Activated T-helper 2 cell treated with anti-CD3 and anti-CD28 coated beads, Interferon-gamma antibody, Interleukin-2, Interleukin-4, amounts not matched to agents 10 μg/mL and 5 μg/mL and 100 μg/mL, durations not matched to agents 14 hours and 24 hours and 36 hours (primary cell): ENCODE measurements at regions not wholly inside any gene's neighbourhood (a gene's known extent, or its start where the extent isn't known, plus 50 kb on each side); places are given as distances from the start of the nearest gene placed in this dataset.
"Not testable (repeated sequence)": the region's sequence is repeated elsewhere in the genome, so short reads cannot be mapped to it uniquely, and the experiment has no call there.

Experiments
- DNase-seq: peaks from one replicate; pipeline ENCODE4 v3.0.0; 2021; ENCODE audit warnings: low spot score
- H3K27ac Mint-ChIP-seq: one replicate; pipeline ENCODE4 v1.8.0; 2021; ENCODE audit warnings: mixed read lengths
- H3K27me3 Mint-ChIP-seq: one replicate; pipeline ENCODE4 v1.8.0; 2021; ENCODE audit warnings: low read depth, mixed read lengths
- H3K36me3 Mint-ChIP-seq: one replicate; pipeline ENCODE4 v1.8.0; 2021; ENCODE audit warnings: low read depth, mixed read lengths
- H3K4me1 Mint-ChIP-seq: one replicate; pipeline ENCODE4 v1.8.0; 2021; ENCODE audit warnings: low read depth, mixed read lengths
- H3K4me3 Mint-ChIP-seq: one replicate; pipeline ENCODE4 v1.8.0; 2021; ENCODE audit warnings: low read depth, mild to moderate bottlenecking, moderate library complexity, mixed read lengths
- H3K9me3 Mint-ChIP-seq: one replicate; pipeline ENCODE4 v1.8.0; 2021; ENCODE audit warnings: mixed read lengths
- intact Hi-C: fragments of 100-400 bp; cut with micrococcal nuclease; formaldehyde crosslinking; loops from one replicate; pipeline ENCODE4 v1.15.1; 2023

GRCh38 chr7:77484785-77485184 lies 52.3 kb upstream of the PTPN12 start:
- intact Hi-C loops: no loop called here
- H3K27me3 Mint-ChIP-seq: peaks cover 16% of the 10 kb centered on the region
- H3K36me3 Mint-ChIP-seq: no peaks in the 10 kb centered on the region
- no peak for DNase-seq
- H3K4me1 Mint-ChIP-seq: no peaks in the 10 kb centered on the region
- H3K9me3 Mint-ChIP-seq: no peaks in the 10 kb centered on the region
- H3K27ac Mint-ChIP-seq: no peak overlapping the region
- no peak overlapping the region for H3K4me3 Mint-ChIP-seq

- H3K4me3 Mint-ChIP-seq: no peak overlapping the region
- H3K36me3 Mint-ChIP-seq: no peaks in the 10 kb centered on the region
- H3K4me1 Mint-ChIP-seq: no peaks in the 10 kb centered on the region
- H3K9me3 Mint-ChIP-seq: no peaks in the 10 kb centered on the region
- no peak for DNase-seq
- no peak overlapping the region for H3K27ac Mint-ChIP-seq
- peaks cover 10% of the 10 kb centered on the region for H3K27me3 Mint-ChIP-seq
- intact Hi-C loops: no loop called here
Observed at GRCh38 chr7:77482015-77482414, 55.1 kb upstream of the PTPN12 start.

- Mint-ChIP-seq H3K4me3 (no peak overlapping the region), H3K27me3 (peaks cover 12% of the 10 kb centered on the region), H3K9me3 (no peaks in the 10 kb centered on the region), H3K4me1 (no peaks in the 10 kb centered on the region), H3K36me3 (no peaks in the 10 kb centered on the region), H3K27ac (no peak overlapping the region)
- intact Hi-C loops: no loop called here
- DNase-seq: no peak
Observed at GRCh38 chr7:77481615-77482014, 55.5 kb upstream of the PTPN12 start.

GRCh38 chr7:77480102-77480627 lies 56.9 kb upstream of the PTPN12 start:
- H3K9me3 Mint-ChIP-seq, intact Hi-C loops, H3K36me3 Mint-ChIP-seq, DNase-seq, H3K4me3 Mint-ChIP-seq, H3K27ac Mint-ChIP-seq, H3K4me1 Mint-ChIP-seq: not testable (repeated sequence)
- H3K27me3 Mint-ChIP-seq: peaks cover 12% of the 10 kb centered on the region

- Mint-ChIP-seq H3K27ac (no peak overlapping the region), H3K27me3 (peaks cover 12% of the 10 kb centered on the region), H3K4me3 (no peak overlapping the region), H3K9me3 (no peaks in the 10 kb centered on the region), H3K36me3 (no peaks in the 10 kb centered on the region), H3K4me1 (no peaks in the 10 kb centered on the region)
- no peak for DNase-seq
- intact Hi-C loops: no loop called here
Observed at GRCh38 chr7:77479536-77480088, 57.5 kb upstream of the PTPN12 start.

GRCh38 chr7:77476871-77477270 lies 60.2 kb upstream of the PTPN12 start:
- no peak for DNase-seq
- Mint-ChIP-seq H3K27ac (no peak overlapping the region), H3K9me3 (no peaks in the 10 kb centered on the region), H3K4me1 (no peaks in the 10 kb centered on the region), H3K27me3 (peaks cover 15% of the 10 kb centered on the region), H3K4me3 (no peak overlapping the region), H3K36me3 (no peaks in the 10 kb centered on the region)
- intact Hi-C loops: no loop called here

GRCh38 chr7:77475181-77475580 lies 59.0 kb upstream of the GSAP start:
- Mint-ChIP-seq H3K27me3 (peaks cover 14% of the 10 kb centered on the region), H3K36me3 (no peaks in the 10 kb centered on the region), H3K4me1 (no peaks in the 10 kb centered on the region), H3K27ac (no peak overlapping the region), H3K4me3 (no peak overlapping the region), H3K9me3 (no peaks in the 10 kb centered on the region)
- intact Hi-C loops: no loop called here
- no peak for DNase-seq

GRCh38 chr7:77474756-77475155 lies 58.6 kb upstream of the GSAP start:
- Mint-ChIP-seq H3K27me3 (peaks cover 11% of the 10 kb centered on the region), H3K4me1 (no peaks in the 10 kb centered on the region), H3K4me3 (no peak overlapping the region), H3K36me3 (no peaks in the 10 kb centered on the region), H3K9me3 (no peaks in the 10 kb centered on the region), H3K27ac (no peak overlapping the region)
- intact Hi-C loops: no loop called here
- no peak for DNase-seq

GRCh38 chr7:77473229-77474005 lies 57.3 kb upstream of the GSAP start:
- no peak overlapping the region for H3K4me3 Mint-ChIP-seq
- H3K27ac Mint-ChIP-seq: no peak overlapping the region
- no peak for DNase-seq
- H3K36me3 Mint-ChIP-seq: no peaks in the 10 kb centered on the region
- intact Hi-C loops: no loop called here
- H3K4me1 Mint-ChIP-seq: no peaks in the 10 kb centered on the region
- H3K27me3 Mint-ChIP-seq: peaks cover 11% of the 10 kb centered on the region
- no peaks in the 10 kb centered on the region for H3K9me3 Mint-ChIP-seq

GRCh38 chr7:77469927-77470326 lies 53.8 kb upstream of the GSAP start:
- Mint-ChIP-seq H3K27ac (no peak overlapping the region), H3K36me3 (no peaks in the 10 kb centered on the region), H3K4me1 (no peaks in the 10 kb centered on the region), H3K9me3 (no peaks in the 10 kb centered on the region), H3K27me3 (peaks cover 5% of the 10 kb centered on the region), H3K4me3 (no peak overlapping the region)
- intact Hi-C loops: loop anchor here (10.0 kb wide), 1 partner anchor 115 kb away; no protein-coding TSS in a partner anchor
- DNase-seq: no peak

- Mint-ChIP-seq H3K36me3 (no peaks in the 10 kb centered on the region), H3K9me3 (no peaks in the 10 kb centered on the region)
- intact Hi-C loops: loop anchor here (10.0 kb wide), 1 partner anchor 113 kb away; no protein-coding TSS in a partner anchor
Observed at GRCh38 chr7:77467408-77467807, 51.3 kb upstream of the GSAP start.

GRCh38 chr7:77466450-77466849 lies 50.3 kb upstream of the GSAP start:
- Mint-ChIP-seq H3K27me3 (peaks cover 10% of the 10 kb centered on the region), H3K27ac (no peak overlapping the region), H3K4me1 (peaks cover 12% of the 10 kb centered on the region), H3K4me3 (no peak overlapping the region), H3K9me3 (no peaks in the 10 kb centered on the region), H3K36me3 (no peaks in the 10 kb centered on the region)
- intact Hi-C loops: loop anchor here (10.0 kb wide), 1 partner anchor 112 kb away; no protein-coding TSS in a partner anchor
- no peak for DNase-seq

More at GRCh38 chr7:77467408-77467807, 51.3 kb upstream of the GSAP start:
- Mint-ChIP-seq H3K27me3 (peaks cover 9% of the 10 kb centered on the region), H3K27ac (no peak overlapping the region), H3K4me1 (peaks cover 12% of the 10 kb centered on the region), H3K4me3 (no peak overlapping the region)
- DNase-seq: no peak
